Immature natural killer cell (primary cell): ENCODE measurements at regions not wholly inside any gene's neighbourhood (a gene's known extent, or its start where the extent isn't known, plus 50 kb on each side); places are given as distances from the start of the nearest gene placed in this dataset.
A peak's percentile ranks its signal among the peaks of the same experiment; 100 is the strongest.

Experiments
- DNase-seq, 3 donors: peaks; one replicate each; pipeline ENCODE4 v3.0.0; 2022; ENCODE audit warnings: mixed read lengths in 1 of 3
- H3K27ac Mint-ChIP-seq, 6 donors: one replicate each; pipeline ENCODE4 v1.8.0; 2020; ENCODE audit warnings: mixed read lengths in 6 of 6, mild to moderate bottlenecking in 5 of 6, inconsistent platforms in 4 of 6, moderate library complexity in 3 of 6
- H3K27me3 Mint-ChIP-seq, 3 donors: one replicate each; pipeline ENCODE4 v1.8.0; 2020 to 2021; ENCODE audit warnings: low read depth in 3 of 3, mild to moderate bottlenecking in 3 of 3, mixed read lengths in 3 of 3, moderate library complexity in 3 of 3, inconsistent platforms in 1 of 3
- H3K36me3 Mint-ChIP-seq, 3 donors: one replicate each; pipeline ENCODE4 v1.8.0; 2020; ENCODE audit warnings: mixed read lengths in 3 of 3, inconsistent platforms in 2 of 3, mild to moderate bottlenecking in 2 of 3
- H3K4me1 Mint-ChIP-seq, 2 donors: one replicate each; pipeline ENCODE4 v1.8.0; 2020; ENCODE audit warnings: inconsistent platforms in 2 of 2, mild to moderate bottlenecking in 2 of 2, mixed read lengths in 2 of 2, moderate library complexity in 1 of 2
- H3K4me3 Mint-ChIP-seq, 5 donors: one replicate each; pipeline ENCODE4 v1.8.0; 2020; ENCODE audit warnings: mild to moderate bottlenecking in 5 of 5, mixed read lengths in 5 of 5, inconsistent platforms in 3 of 5, moderate library complexity in 3 of 5
- H3K9me3 Mint-ChIP-seq, 6 donors: one replicate each; pipeline ENCODE4 v1.8.0; 2020; ENCODE audit warnings: mild to moderate bottlenecking in 6 of 6, mixed read lengths in 6 of 6, inconsistent platforms in 4 of 6, moderate library complexity in 3 of 6

DNA sequence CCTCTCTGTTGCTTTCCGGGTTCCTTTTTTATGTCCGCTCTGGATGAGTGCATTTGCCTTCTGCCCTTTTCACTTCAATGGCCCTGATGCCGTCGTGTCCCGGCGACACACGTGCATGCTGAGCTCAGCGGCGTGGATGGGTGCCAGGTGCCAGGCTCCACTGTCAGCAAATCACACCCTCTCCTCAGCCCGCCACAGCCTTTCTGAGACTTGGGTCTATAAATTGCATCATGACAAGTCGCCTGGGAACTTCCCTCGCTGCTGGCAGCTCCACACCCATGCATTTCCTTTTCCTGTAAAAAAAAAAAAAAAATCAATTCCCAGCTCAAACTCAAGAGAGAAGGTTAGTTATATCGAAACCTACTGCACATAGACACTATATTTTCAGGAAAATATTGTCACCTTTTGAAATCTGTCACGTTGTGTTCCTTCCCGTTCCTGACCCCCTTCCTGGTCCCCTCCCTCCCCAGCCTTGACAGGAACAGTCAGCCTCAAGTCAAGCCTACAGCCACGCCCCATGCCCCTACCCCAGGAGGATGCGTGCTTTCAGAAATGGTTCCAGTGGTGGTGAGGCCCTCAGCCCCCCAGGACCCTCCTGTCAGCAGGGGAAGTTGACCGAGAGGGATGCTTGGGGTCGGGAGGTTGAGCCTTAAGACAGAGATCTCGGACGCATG lies 110.3 kb upstream of the PTCH1 start:
- Mint-ChIP-seq H3K27ac (no peak overlapping the region), H3K4me1 (peaks cover 15 to 25% of the 10 kb centered on the region in 2 donors), H3K36me3 (peaks cover 0 to 3% (median 0%) of the 10 kb centered on the region in 3 donors), H3K4me3 (peak overlapping the region; percentile 17 to 66 (median 47)), H3K9me3 (peaks cover 0 to 3% (median 0%) of the 10 kb centered on the region in 6 donors), H3K27me3 (peaks cover 6 to 19% (median 16%) of the 10 kb centered on the region in 3 donors)
- DNase-seq: peak; percentile 15 to 21 (median 18)

DNA sequence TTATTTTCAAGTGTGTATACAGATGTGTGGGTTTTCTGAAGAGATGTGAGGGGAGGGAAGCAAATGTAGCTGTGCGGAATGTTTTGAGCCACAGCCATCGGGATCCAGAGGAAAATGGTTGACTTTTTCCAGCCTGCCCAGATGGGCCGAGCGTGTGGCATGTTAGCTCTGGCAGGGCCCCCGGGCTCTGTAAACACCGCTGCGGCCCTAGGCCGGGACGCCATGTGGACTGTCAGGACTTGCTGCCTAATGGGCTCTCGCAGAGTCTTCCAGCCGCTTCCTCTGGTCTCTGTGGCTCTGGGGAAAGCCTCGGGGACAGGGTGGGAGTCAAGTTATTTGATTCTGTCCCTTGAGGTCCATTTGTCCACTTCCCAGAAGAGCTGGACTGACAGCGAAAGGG lies 109.6 kb upstream of the PTCH1 start:
- peak overlapping the region in 2 of 5 donors; percentile 17 to 35 for H3K4me3 Mint-ChIP-seq
- DNase-seq: no peak
- H3K4me1 Mint-ChIP-seq: peaks cover 15 to 25% of the 10 kb centered on the region in 2 donors
- H3K27me3 Mint-ChIP-seq: peaks cover 7 to 19% (median 16%) of the 10 kb centered on the region in 3 donors
- H3K9me3 Mint-ChIP-seq: peaks cover 0 to 3% (median 0%) of the 10 kb centered on the region in 6 donors
- H3K36me3 Mint-ChIP-seq: peaks cover 0 to 3% (median 0%) of the 10 kb centered on the region in 3 donors
- no peak overlapping the region for H3K27ac Mint-ChIP-seq

DNA sequence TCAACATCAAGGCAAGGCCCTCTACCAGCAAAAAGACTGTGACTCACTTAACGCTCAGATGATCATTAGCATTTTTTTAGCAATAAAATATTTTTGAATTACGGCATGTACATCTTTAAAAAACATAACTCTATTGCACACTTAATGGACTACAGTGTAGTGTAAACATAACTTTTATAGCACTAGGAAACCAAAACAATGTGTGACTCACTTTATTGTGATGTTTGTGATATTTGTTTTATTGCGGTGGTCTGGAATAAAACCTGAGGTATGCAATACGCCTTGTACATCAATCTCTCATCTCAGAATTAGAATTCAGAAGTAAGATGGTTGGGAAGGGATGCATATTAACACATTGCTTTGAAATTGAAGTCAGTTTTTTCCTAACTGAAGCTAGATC lies 106.9 kb upstream of the PTCH1 start:
- H3K9me3 Mint-ChIP-seq: no peaks in the 10 kb centered on the region
- no peak overlapping the region for H3K27ac Mint-ChIP-seq
- no peak for DNase-seq
- H3K36me3 Mint-ChIP-seq: peaks cover 0 to 3% (median 0%) of the 10 kb centered on the region in 3 donors
- peaks cover 15 to 25% of the 10 kb centered on the region in 2 donors for H3K4me1 Mint-ChIP-seq
- H3K27me3 Mint-ChIP-seq: peaks cover 7 to 16% (median 16%) of the 10 kb centered on the region in 3 donors
- H3K4me3 Mint-ChIP-seq: no peak overlapping the region

DNA sequence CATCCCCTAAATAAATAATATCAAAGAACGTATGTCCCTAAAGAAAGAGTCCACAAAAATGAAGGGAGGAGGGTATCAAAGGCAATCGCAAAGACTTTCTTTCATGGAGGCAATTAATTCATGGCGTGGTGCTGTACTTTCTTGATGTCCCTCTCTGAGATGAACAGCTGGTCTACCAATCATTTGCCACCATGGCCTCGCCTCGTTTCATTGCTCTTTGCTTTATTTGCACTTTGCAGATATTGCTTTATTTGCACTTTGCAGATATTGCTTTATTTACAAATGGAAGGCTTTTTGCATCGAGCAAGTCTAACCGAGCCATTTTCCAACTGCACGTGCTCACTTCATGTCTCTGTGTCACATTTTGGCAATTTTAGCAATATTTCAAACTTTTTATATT lies 104.0 kb upstream of the PTCH1 start:
- Mint-ChIP-seq H3K9me3 (no peaks in the 10 kb centered on the region), H3K27ac (no peak overlapping the region), H3K36me3 (peaks cover 0 to 3% (median 0%) of the 10 kb centered on the region in 3 donors), H3K27me3 (peaks cover 6 to 19% (median 14%) of the 10 kb centered on the region in 3 donors), H3K4me1 (peaks cover 0 to 4% of the 10 kb centered on the region in 2 donors), H3K4me3 (no peak overlapping the region)
- DNase-seq: no peak

DNA sequence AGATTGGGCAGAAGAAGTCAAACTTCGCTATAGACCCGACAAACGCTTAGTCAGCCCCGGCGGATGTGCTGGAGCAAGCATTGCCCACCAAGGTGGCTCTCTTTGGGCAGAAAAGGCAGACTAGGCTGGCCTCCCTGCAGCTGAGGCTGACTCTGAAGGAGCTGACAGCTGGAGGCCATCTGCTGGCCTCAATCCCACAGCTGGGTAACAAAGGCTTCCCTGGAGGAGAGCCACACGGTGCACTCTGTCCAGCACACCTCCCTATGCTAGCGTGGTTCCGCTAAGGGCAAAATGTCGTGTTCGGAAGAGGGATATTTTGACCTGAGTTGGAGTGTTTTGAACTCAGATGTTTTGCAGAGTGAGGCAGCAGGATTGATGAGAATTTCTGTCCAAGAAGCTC lies 103.5 kb upstream of the PTCH1 start:
- no peak for DNase-seq
- peaks cover 0 to 4% of the 10 kb centered on the region in 2 donors for H3K4me1 Mint-ChIP-seq
- H3K27me3 Mint-ChIP-seq: peaks cover 6 to 18% (median 15%) of the 10 kb centered on the region in 3 donors
- no peak overlapping the region for H3K4me3 Mint-ChIP-seq
- H3K9me3 Mint-ChIP-seq: no peaks in the 10 kb centered on the region
- H3K36me3 Mint-ChIP-seq: peaks cover 0 to 3% (median 0%) of the 10 kb centered on the region in 3 donors
- H3K27ac Mint-ChIP-seq: no peak overlapping the region

DNA sequence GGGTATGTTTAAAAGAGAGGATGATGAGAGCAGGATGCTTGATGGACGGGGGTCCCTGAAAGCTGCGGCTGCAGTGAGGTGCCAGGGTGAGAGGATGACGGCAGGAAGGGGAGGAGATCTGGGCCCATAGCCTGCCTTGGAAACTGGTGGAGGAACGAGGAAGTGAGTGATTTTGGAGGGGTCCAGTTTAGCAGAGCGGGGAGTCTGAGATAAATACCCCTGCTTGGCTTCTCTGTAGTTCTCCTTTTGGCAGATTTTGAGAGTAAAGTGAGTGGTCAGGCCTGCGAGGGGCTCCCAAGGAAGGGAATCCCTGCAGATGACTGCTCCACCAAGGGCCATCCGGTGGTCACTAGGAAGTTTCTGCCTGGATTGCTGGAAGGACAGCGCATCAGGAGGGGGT lies 98.5 kb upstream of the PTCH1 start:
- DNase-seq: no peak
- Mint-ChIP-seq H3K27me3 (peaks cover 4 to 13% (median 7%) of the 10 kb centered on the region in 3 donors), H3K36me3 (no peaks in the 10 kb centered on the region), H3K4me1 (no peaks in the 10 kb centered on the region), H3K4me3 (no peak overlapping the region), H3K9me3 (no peaks in the 10 kb centered on the region), H3K27ac (peak overlapping the region in 1 of 6 donors; percentile 28)

DNA sequence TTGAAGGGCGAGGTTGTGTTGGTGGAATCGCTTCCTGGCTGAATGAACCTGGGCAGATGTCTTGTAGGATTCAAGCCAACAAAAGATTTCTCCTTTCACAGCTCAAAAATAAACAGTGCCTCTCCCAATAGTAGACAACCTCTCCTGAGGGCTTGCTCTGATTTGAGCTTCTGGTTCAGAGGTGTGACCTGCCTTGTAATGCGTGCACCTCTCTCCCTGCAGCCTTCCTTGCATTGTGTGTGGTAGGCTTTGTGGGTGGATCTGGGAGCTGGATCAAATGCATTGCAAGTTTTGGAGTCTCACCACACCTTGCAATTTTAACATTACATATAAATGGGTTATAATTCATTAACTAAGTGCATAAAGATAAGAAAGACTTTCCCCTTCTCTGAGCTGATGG lies 96.9 kb upstream of the PTCH1 start:
- Mint-ChIP-seq H3K27ac (no peak overlapping the region), H3K4me3 (no peak overlapping the region), H3K27me3 (peaks cover 6 to 13% (median 11%) of the 10 kb centered on the region in 3 donors), H3K9me3 (no peaks in the 10 kb centered on the region), H3K4me1 (no peaks in the 10 kb centered on the region), H3K36me3 (no peaks in the 10 kb centered on the region)
- no peak for DNase-seq

DNA sequence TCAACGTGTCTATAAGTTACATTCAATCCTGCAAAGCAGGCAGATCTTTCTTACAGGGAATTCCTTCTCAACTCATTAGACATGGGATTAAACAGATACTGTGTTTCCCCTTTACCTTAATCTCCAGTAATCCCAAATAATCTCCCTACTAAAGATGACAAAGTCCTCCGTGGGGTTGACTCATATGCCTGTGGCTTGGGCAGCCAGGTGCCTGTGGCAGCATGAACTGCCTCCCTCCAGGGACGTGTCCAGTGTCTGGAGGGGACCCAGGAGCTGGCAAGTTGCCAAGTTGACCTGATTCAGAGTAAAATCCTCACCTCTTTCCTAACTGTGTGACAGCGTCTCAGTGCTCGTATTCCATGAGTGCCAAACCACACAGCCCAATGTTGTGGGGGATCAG lies 94.6 kb upstream of the PTCH1 start:
- H3K27me3 Mint-ChIP-seq: peaks cover 2 to 8% (median 4%) of the 10 kb centered on the region in 3 donors
- H3K36me3 Mint-ChIP-seq: no peaks in the 10 kb centered on the region
- H3K9me3 Mint-ChIP-seq: no peaks in the 10 kb centered on the region
- no peak overlapping the region for H3K27ac Mint-ChIP-seq
- H3K4me1 Mint-ChIP-seq: no peaks in the 10 kb centered on the region
- H3K4me3 Mint-ChIP-seq: no peak overlapping the region
- DNase-seq: no peak

DNA sequence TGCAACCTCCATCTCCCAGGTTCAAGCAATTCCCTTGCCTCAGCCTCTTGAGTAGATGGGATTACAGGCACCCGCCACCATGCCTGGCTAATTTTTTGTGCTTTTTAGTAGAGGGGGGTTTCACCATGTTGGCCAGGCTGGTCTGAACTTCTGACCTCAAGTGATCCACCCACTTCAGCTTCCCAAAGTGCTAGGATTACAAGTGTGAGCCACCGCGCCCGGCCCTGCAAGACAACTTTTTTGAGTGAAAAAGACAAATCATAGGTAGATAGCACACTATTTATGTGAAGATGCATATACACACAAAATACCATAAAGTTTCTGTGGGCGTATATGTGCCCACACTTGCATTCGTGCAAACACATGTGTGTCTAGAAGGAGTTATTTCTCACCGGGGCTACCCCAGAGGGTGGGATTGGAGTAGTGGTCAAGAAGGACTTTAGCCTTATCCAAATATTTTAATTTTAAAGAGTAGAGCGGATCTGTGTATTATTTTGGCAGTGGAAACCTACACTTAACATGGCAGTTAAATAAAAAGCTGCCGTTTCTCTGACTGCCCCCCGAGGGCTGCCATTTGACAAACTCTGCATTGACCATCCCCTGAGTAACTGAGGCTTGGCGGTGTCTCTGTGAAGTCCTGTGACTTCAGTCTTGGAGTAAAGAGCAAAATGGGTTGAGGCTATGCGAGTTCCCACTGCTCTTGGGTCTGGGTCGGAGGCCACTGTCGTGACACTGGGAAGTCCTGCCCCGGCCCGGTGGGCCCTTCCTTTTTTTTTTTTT lies 93.4 kb upstream of the PTCH1 start:
- Mint-ChIP-seq H3K9me3 (no peaks in the 10 kb centered on the region), H3K36me3 (no peaks in the 10 kb centered on the region), H3K4me3 (no peak overlapping the region)

DNA sequence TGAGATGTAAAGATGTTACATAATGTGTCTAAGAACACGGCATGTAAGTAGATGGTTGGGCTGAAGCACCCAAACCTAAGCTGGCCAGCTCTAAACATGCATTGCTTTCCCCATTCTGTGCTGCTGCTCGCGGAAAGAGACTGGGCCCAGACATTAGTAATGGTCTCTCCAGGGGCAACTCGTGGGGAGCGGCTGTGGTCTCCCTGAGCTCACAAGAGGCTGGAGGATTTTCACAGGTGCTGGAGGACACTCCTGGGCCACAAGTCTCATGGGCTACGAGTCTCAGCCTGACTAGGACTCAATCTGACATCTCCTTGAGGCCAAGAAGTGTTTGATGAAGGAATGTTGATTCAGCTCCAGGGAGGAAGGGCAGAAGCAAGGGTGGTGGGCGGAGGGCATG lies 92.7 kb upstream of the PTCH1 start:
- Mint-ChIP-seq H3K4me1 (no peaks in the 10 kb centered on the region), H3K27ac (no peak overlapping the region), H3K27me3 (peaks cover 0 to 7% (median 2%) of the 10 kb centered on the region in 3 donors), H3K4me3 (no peak overlapping the region), H3K9me3 (no peaks in the 10 kb centered on the region), H3K36me3 (no peaks in the 10 kb centered on the region)
- DNase-seq: no peak

More for the DNA sequence above, 93.4 kb upstream of the PTCH1 start:
- H3K4me1 Mint-ChIP-seq: no peaks in the 10 kb centered on the region
- DNase-seq: no peak
- H3K27me3 Mint-ChIP-seq: peaks cover 0 to 7% (median 4%) of the 10 kb centered on the region in 3 donors
- H3K27ac Mint-ChIP-seq: no peak overlapping the region

DNA sequence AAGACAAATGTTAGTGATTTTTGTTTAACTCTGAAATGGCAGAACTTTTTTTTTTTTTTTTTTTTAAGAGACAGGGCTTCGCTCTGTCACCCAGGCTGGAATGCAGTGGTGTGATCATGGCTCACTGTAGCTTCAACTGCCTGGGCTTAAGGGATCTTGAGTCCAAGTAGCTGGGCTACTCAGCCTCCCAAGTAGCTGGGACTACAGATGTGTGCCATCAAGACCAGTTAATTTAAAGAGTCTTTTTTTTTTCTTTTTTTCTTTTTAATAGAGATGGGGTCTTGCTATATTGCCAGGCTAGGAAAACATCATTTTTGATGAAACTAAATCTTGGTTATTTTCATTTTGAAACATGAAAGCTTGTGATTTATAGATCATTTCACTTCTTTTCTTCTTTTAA lies 91.6 kb upstream of the PTCH1 start:
- H3K36me3 Mint-ChIP-seq: no peaks in the 10 kb centered on the region
- H3K9me3 Mint-ChIP-seq: no peaks in the 10 kb centered on the region
- H3K4me1 Mint-ChIP-seq: no peaks in the 10 kb centered on the region
- DNase-seq: no peak
- no peak overlapping the region for H3K27ac Mint-ChIP-seq
- H3K27me3 Mint-ChIP-seq: peaks cover 0 to 5% (median 2%) of the 10 kb centered on the region in 3 donors
- no peak overlapping the region for H3K4me3 Mint-ChIP-seq

DNA sequence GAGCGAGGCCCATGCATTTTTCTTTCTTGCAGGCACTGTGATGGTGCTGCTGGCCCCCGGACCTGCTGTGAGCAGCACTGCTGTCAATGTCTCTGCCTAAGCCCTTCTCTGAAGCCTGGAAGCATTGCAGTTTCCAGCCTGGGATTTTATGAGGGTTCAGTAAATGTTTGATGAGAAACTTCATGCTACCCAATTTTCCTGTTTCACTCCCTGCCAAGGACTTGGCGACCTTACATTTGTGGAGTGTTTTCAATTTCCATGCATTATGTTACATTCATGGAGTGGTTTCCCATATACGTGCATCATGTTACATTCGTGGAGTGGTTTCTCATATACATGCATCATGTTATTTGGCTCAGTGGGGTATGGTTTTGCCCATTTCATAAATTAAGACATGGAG lies 90.7 kb upstream of the PTCH1 start:
- peaks cover 2 to 5% (median 3%) of the 10 kb centered on the region in 3 donors for H3K27me3 Mint-ChIP-seq
- no peaks in the 10 kb centered on the region for H3K36me3 Mint-ChIP-seq
- no peaks in the 10 kb centered on the region for H3K4me1 Mint-ChIP-seq
- DNase-seq: no peak
- H3K4me3 Mint-ChIP-seq: no peak overlapping the region
- no peaks in the 10 kb centered on the region for H3K9me3 Mint-ChIP-seq
- no peak overlapping the region for H3K27ac Mint-ChIP-seq

DNA sequence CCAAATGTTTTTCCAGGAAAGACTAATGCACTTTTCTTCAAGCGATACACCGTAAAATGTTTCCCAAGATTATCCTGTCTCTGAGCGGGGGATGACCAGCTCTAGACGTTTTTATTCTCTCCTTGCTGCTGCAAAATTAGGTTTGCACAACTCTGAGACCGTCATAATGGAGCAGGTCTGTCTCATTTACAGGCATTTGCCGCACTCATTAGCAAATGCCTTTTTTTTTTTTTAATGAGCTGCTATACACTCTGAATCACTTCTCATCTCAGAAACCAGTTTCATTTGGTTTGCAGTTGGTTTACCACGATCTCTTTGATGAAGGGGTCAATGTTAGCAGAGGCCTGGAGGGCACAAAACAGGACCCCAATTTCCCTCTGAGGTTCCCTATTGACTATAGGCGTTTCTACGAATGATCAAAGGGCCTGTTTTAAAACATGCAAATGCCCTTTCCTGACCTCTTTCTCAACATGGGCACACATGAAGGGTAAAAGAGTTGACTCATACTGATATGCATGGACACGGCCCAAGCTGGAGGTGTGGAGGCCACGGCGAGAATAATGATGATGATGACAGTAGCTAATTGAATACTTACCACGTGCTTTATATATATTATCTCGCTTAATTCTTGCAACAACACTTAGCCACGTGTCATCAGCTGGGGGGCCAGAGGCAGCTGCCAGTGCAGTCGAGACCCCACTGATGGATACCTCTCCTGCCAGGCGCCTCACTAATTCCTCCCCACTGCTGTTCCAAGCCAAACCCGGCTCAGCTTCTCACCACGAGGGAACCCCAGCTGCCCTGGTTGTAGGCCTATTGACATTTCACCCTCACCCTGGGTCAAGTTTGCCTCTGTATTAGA lies 89.9 kb upstream of the PTCH1 start:
- H3K4me3 Mint-ChIP-seq: no peak overlapping the region
- no peaks in the 10 kb centered on the region for H3K4me1 Mint-ChIP-seq
- DNase-seq: no peak
- H3K9me3 Mint-ChIP-seq: no peaks in the 10 kb centered on the region
- no peaks in the 10 kb centered on the region for H3K36me3 Mint-ChIP-seq
- peaks cover 3 to 5% (median 4%) of the 10 kb centered on the region in 3 donors for H3K27me3 Mint-ChIP-seq
- no peak overlapping the region for H3K27ac Mint-ChIP-seq
